ENCODE measurements at regions not wholly inside any gene's neighbourhood (a gene's known extent, or its start where the extent isn't known, plus 50 kb on each side); places are given as distances from the start of the nearest gene placed in this dataset.
A peak's percentile ranks its signal among the peaks of the same experiment; 100 is the strongest.

DNA sequence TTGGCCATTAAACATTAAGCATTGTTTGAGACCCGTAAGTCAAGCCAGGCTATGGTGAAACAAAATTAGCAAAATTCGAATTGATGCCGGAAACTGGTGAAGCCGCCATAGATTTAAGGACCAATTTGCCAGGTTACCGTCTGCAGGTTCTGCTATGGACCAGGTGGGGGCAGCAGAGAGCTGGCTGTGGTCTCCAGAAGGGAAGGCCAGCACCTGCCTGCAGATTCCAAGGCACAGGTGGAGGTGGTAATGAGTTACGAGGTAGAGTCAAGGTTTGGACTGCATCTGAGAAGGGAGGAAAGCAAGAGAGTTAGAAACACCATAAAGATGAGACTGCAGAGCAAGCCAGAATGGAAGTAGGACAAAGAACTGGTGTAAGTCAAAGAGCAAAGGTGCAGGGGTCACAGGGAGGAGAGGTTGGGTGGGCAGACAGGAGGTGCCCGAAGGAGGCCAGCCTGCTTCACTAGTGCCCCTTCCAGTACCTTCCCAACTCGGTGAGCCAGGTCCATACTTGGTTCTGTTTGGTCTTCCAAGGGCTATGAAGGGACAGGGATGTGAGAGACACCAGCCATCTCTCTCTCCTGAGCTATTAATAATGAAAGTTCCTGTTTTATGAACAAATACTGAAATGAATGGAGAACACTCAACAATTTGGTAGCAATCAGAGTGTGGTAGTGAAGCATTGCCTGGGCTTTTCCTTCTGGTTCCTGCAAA is 131.6 kb upstream of the ESR1 start:
- TF ChIP-seq CTCF (IDR thresholded peaks at IDR 0.05; ENCODE audit: low read depth, low read length): peak; percentile 87
- TF ChIP-seq EZH2phosphoT487 (IDR thresholded peaks at IDR 0.05; ENCODE audit: low read depth): no peak

Data from OCI-LY3 (cell line).